Glomerular visceral epithelial cell (primary cell): ENCODE measurements at regions not wholly inside any gene's neighbourhood (a gene's known extent, or its start where the extent isn't known, plus 50 kb on each side); places are given as distances from the start of the nearest gene placed in this dataset.

Source experiments
- DNase-seq: peaks from one replicate; pipeline ENCODE4 v3.0.0-alpha.2; 2016; ENCODE audit errors: extremely low spot score

- DNase-seq: no peak
These were observed 1133.3 kb upstream of the PIK3C3 start for GRCh38 chr18:40821596-40822243.

- no peak for DNase-seq
These were observed 1142.0 kb upstream of the PIK3C3 start for GRCh38 chr18:40812981-40813515.

GRCh38 chr18:40810372-40810771, 1144.7 kb upstream of the PIK3C3 start:
- DNase-seq: no peak

GRCh38 chr18:40789286-40789685, 1165.7 kb upstream of the PIK3C3 start:
- DNase-seq: no peak

- no peak for DNase-seq
These were observed 1172.4 kb upstream of the PIK3C3 start for GRCh38 chr18:40782453-40783130.

- no peak for DNase-seq
These were observed 1185.2 kb upstream of the PIK3C3 start for GRCh38 chr18:40769786-40770185.

- no peak for DNase-seq
These were observed 1194.8 kb upstream of the PIK3C3 start for GRCh38 chr18:40760251-40760650.

GRCh38 chr18:40754477-40754876, 1200.6 kb upstream of the PIK3C3 start:
- no peak for DNase-seq

- no peak for DNase-seq
These were observed 1202.7 kb upstream of the PIK3C3 start for GRCh38 chr18:40752316-40752715.

GRCh38 chr18:40751186-40751585, 1203.8 kb upstream of the PIK3C3 start:
- DNase-seq: no peak

GRCh38 chr18:40739029-40739428, 1216.0 kb upstream of the PIK3C3 start:
- DNase-seq: no peak

GRCh38 chr18:40738321-40738880, 1216.6 kb upstream of the PIK3C3 start:
- DNase-seq: no peak

- DNase-seq: no peak
These were observed 1246.3 kb upstream of the PIK3C3 start for GRCh38 chr18:40708726-40709125.

- no peak for DNase-seq
These were observed 1247.2 kb upstream of the PIK3C3 start for GRCh38 chr18:40707797-40708196.

- DNase-seq: no peak
These were observed 1256.9 kb upstream of the PIK3C3 start for GRCh38 chr18:40698129-40698528.

- DNase-seq: no peak
These were observed 1259.5 kb upstream of the PIK3C3 start for GRCh38 chr18:40695526-40695925.

- DNase-seq: peak; percentile 4
These were observed 1262.2 kb upstream of the PIK3C3 start for GRCh38 chr18:40692871-40693270.

- DNase-seq: no peak
These were observed 1265.0 kb upstream of the PIK3C3 start for GRCh38 chr18:40690062-40690461.

- no peak for DNase-seq
These were observed 1267.6 kb upstream of the PIK3C3 start for GRCh38 chr18:40687399-40687798.

GRCh38 chr18:40686836-40687235, 1268.2 kb upstream of the PIK3C3 start:
- DNase-seq: no peak

GRCh38 chr18:40685219-40685618, 1269.8 kb upstream of the PIK3C3 start:
- no peak for DNase-seq

- DNase-seq: no peak
These were observed 1276.7 kb upstream of the PIK3C3 start for GRCh38 chr18:40678318-40678717.

GRCh38 chr18:40676668-40677067, 1278.4 kb upstream of the PIK3C3 start:
- DNase-seq: no peak
